Smooth muscle cell (in vitro differentiated cells): ENCODE measurements at regions not wholly inside any gene's neighbourhood (a gene's known extent, or its start where the extent isn't known, plus 50 kb on each side); places are given as distances from the start of the nearest gene placed in this dataset.

ENCODE experiments used
- DNase-seq: peaks from one replicate; lab custom pipeline; 2025; ENCODE audit not compliant: unreplicated experiment; lab: John Stamatoyannopoulos, UW
- H2AFZ ChIP-seq: fragments of 200-600 bp; sonication (generic); 2 replicates; pipeline ENCODE4 v1.6.0; 2016; ENCODE audit warnings: antibody characterized with exemption, low read depth, mild to moderate bottlenecking
- H3F3A ChIP-seq: fragments of 200-600 bp; sonication (generic); 2 replicates; pipeline ENCODE4 v1.6.0; 2017; ENCODE audit warnings: antibody characterized with exemption, low read depth
- H3K27ac ChIP-seq: fragments of 200-600 bp; sonication (generic); 2 replicates; pipeline ENCODE4 v1.5.1; 2016; ENCODE audit warnings: low read depth, mild to moderate bottlenecking
- H3K27me3 ChIP-seq: fragments of 200-600 bp; sonication (generic); 2 replicates; pipeline ENCODE4 v1.6.1; 2016; ENCODE audit warnings: low read depth, mild to moderate bottlenecking
- H3K36me3 ChIP-seq: fragments of 200-600 bp; sonication (generic); 2 replicates; pipeline ENCODE4 v1.5.1; 2016; ENCODE audit warnings: low read depth
- H3K4me1 ChIP-seq: fragments of 200-600 bp; sonication (generic); 2 replicates; pipeline ENCODE4 v1.5.1; 2016; ENCODE audit warnings: low read depth
- H3K4me2 ChIP-seq: fragments of 200-600 bp; sonication (generic); 2 replicates; pipeline ENCODE4 v1.6.0; 2016; ENCODE audit warnings: mild to moderate bottlenecking
- H3K4me3 ChIP-seq: fragments of 200-600 bp; sonication (generic); 2 replicates; pipeline ENCODE4 v1.5.1; 2016; ENCODE audit warnings: mild to moderate bottlenecking
- H3K79me2 ChIP-seq: fragments of 200-600 bp; sonication (generic); 2 replicates; pipeline ENCODE4 v1.6.0; 2016; ENCODE audit warnings: low read depth, mild to moderate bottlenecking
- H3K9ac ChIP-seq: fragments of 200-600 bp; sonication (generic); 2 replicates; pipeline ENCODE4 v1.6.0; 2016; ENCODE audit warnings: low read depth
- H3K9me3 ChIP-seq: fragments of 200-600 bp; sonication (generic); replicated peaks from 2 replicates; pipeline ENCODE4 v1.5.1; 2016; ENCODE audit warnings: low read depth
- H4K20me1 ChIP-seq: fragments of 200-600 bp; sonication (generic); 2 replicates; pipeline ENCODE4 v1.6.0; 2016; ENCODE audit warnings: low read depth
- WGBS: methylation state at CpG from one replicate; pipeline ENCODE4 v1.1.7; 2016; ENCODE audit warnings: low lambda C conversion rate; 5-methylcytosine and 5-hydroxymethylcytosine counted together
- TF ChIP-seq, protein P1 (sequence below): fragments of 200-600 bp; sonication (generic); IDR thresholded peaks from 2 replicates; pipeline ENCODE4 v1.5.1; 2017; ENCODE audit warnings: borderline replicate concordance, mild to moderate bottlenecking, antibody characterized with exemption; ENCODE audit not compliant: insufficient read depth, poor library complexity, severe bottlenecking

DNA sequence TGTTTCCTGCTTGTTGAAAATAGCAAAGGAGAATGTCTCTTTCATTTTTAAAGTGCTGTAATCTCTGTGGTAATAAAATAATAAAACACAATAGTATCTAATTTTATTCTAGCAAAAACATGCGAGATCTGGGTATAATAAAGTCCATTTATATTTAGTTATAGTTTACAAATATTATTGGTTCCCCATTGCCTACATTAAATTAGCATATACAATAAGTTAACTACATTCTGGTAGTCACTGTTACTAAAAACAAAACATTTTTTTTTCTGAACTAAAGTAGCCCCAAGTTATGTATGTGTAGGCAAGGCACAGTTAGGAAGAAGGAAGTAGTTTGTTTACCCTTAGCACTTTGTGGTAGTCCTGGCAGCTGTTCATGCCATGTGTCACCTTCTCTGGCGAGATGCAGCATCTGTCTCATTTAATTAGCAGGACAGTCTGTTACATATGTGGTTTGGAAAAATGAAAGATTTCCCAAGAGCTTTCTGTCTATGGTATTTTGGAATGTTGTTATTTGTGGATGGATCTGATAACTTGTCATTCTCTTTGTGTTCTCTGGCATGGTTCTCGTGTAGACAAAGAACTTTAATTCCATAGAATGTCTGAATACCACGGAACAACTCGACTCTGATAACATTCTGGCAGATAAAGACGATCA lies 231.3 kb upstream of the PITX2 start:
- Histone ChIP-seq H4K20me1 (no peaks in the 10 kb centered on the region), H3K9me3 (no peaks in the 10 kb centered on the region), H3K4me2 (peak overlapping the region; percentile 82), H3F3A (peaks cover 9% of the 10 kb centered on the region), H3K27me3 (no peaks in the 10 kb centered on the region), H3K27ac (peak overlapping the region; percentile 93), H3K36me3 (no peaks in the 10 kb centered on the region), H3K9ac (peak overlapping the region; percentile 67), H2AFZ (peak overlapping the region; percentile 32), H3K4me3 (peak overlapping the region; percentile 21), H3K4me1 (peaks cover 16% of the 10 kb centered on the region), H3K79me2 (peaks cover 19% of the 10 kb centered on the region)
- TF ChIP-seq, protein P1, sequence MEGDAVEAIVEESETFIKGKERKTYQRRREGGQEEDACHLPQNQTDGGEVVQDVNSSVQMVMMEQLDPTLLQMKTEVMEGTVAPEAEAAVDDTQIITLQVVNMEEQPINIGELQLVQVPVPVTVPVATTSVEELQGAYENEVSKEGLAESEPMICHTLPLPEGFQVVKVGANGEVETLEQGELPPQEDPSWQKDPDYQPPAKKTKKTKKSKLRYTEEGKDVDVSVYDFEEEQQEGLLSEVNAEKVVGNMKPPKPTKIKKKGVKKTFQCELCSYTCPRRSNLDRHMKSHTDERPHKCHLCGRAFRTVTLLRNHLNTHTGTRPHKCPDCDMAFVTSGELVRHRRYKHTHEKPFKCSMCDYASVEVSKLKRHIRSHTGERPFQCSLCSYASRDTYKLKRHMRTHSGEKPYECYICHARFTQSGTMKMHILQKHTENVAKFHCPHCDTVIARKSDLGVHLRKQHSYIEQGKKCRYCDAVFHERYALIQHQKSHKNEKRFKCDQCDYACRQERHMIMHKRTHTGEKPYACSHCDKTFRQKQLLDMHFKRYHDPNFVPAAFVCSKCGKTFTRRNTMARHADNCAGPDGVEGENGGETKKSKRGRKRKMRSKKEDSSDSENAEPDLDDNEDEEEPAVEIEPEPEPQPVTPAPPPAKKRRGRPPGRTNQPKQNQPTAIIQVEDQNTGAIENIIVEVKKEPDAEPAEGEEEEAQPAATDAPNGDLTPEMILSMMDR: no peak
- WGBS: 18% methylated on average over 6 of the region's 6 CpGs
- DNase-seq: no peak

- TF ChIP-seq, protein P1: no peak
- no peak for DNase-seq
- Histone ChIP-seq H3K36me3 (no peaks in the 10 kb centered on the region), H3K27ac (no peak overlapping the region), H4K20me1 (no peaks in the 10 kb centered on the region), H3K9ac (no peak overlapping the region), H2AFZ (no peak overlapping the region), H3K9me3 (no peaks in the 10 kb centered on the region), H3K4me1 (no peaks in the 10 kb centered on the region), H3K79me2 (no peaks in the 10 kb centered on the region), H3F3A (peaks cover 4% of the 10 kb centered on the region), H3K4me3 (no peak overlapping the region), H3K27me3 (no peaks in the 10 kb centered on the region), H3K4me2 (no peak overlapping the region)
- 71% methylated on average over 6 of the region's 6 CpGs for WGBS
These were observed 237.2 kb upstream of the PITX2 start for GRCh38 chr4:110860125-110860524.

DNA sequence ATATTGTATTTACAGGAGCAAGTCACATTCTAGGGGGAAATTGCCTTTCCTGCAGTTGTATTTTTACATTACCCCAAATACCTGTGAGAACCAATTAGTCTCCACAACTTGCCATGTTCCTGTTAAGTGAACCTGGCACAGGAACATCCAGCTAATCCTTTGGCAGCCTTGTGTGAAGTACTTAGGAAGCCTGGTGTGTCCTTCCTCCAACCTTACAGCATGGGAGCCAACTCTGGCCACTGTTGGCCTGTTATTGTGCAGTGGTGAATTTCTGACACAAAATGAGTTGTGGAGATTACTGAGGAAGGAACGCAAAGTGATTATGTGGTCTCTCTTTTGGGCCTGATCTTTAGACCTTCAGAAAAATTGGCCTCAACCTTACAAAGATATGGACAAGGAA lies 238.0 kb upstream of the PITX2 start:
- no peak for DNase-seq
- Histone ChIP-seq H3K4me1 (peaks cover 8% of the 10 kb centered on the region), H3K4me2 (no peak overlapping the region), H3F3A (no peaks in the 10 kb centered on the region), H3K9ac (no peak overlapping the region), H3K36me3 (no peaks in the 10 kb centered on the region), H4K20me1 (no peaks in the 10 kb centered on the region), H3K4me3 (no peak overlapping the region), H3K9me3 (no peaks in the 10 kb centered on the region), H3K27ac (no peak overlapping the region), H2AFZ (no peak overlapping the region), H3K79me2 (no peaks in the 10 kb centered on the region), H3K27me3 (no peaks in the 10 kb centered on the region)
- 93% methylated on average over 1 of the region's 1 CpG for WGBS
- TF ChIP-seq, protein P1: no peak

- peak overlapping the region; percentile 52 for H3K4me2 ChIP-seq
- H3K9ac ChIP-seq: no peak overlapping the region
These were observed 242.9 kb upstream of the PITX2 start for GRCh38 chr4:110865611-110866259.

More at GRCh38 chr4:110865611-110866259, 242.9 kb upstream of the PITX2 start:
- Histone ChIP-seq H3K4me3 (no peak overlapping the region), H2AFZ (peak overlapping the region; percentile 81), H3F3A (peaks cover 18% of the 10 kb centered on the region), H3K27me3 (no peaks in the 10 kb centered on the region), H3K27ac (peak overlapping the region; percentile 61), H3K9me3 (no peaks in the 10 kb centered on the region), H3K79me2 (no peaks in the 10 kb centered on the region), H3K4me1 (peaks cover 23% of the 10 kb centered on the region), H4K20me1 (no peaks in the 10 kb centered on the region), H3K36me3 (no peaks in the 10 kb centered on the region)
- DNase-seq: no peak
- 36% methylated on average over 1 of the region's 1 CpG for WGBS
- TF ChIP-seq, protein P1: no peak
